Smooth muscle cell (in vitro differentiated cells): ENCODE measurements at regions not wholly inside any gene's neighbourhood (a gene's known extent, or its start where the extent isn't known, plus 50 kb on each side); places are given as distances from the start of the nearest gene placed in this dataset.

Experiments used
- DNase-seq: peaks from one replicate; lab custom pipeline; 2025; ENCODE audit not compliant: unreplicated experiment; lab: John Stamatoyannopoulos, UW
- H2AFZ ChIP-seq: fragments of 200-600 bp; sonication (generic); 2 replicates; pipeline ENCODE4 v1.6.0; 2016; ENCODE audit warnings: antibody characterized with exemption, low read depth, mild to moderate bottlenecking
- H3F3A ChIP-seq: fragments of 200-600 bp; sonication (generic); 2 replicates; pipeline ENCODE4 v1.6.0; 2017; ENCODE audit warnings: antibody characterized with exemption, low read depth
- H3K27ac ChIP-seq: fragments of 200-600 bp; sonication (generic); 2 replicates; pipeline ENCODE4 v1.5.1; 2016; ENCODE audit warnings: low read depth, mild to moderate bottlenecking
- H3K27me3 ChIP-seq: fragments of 200-600 bp; sonication (generic); 2 replicates; pipeline ENCODE4 v1.6.1; 2016; ENCODE audit warnings: low read depth, mild to moderate bottlenecking
- H3K36me3 ChIP-seq: fragments of 200-600 bp; sonication (generic); 2 replicates; pipeline ENCODE4 v1.5.1; 2016; ENCODE audit warnings: low read depth
- H3K4me1 ChIP-seq: fragments of 200-600 bp; sonication (generic); 2 replicates; pipeline ENCODE4 v1.5.1; 2016; ENCODE audit warnings: low read depth
- H3K4me2 ChIP-seq: fragments of 200-600 bp; sonication (generic); 2 replicates; pipeline ENCODE4 v1.6.0; 2016; ENCODE audit warnings: mild to moderate bottlenecking
- H3K4me3 ChIP-seq: fragments of 200-600 bp; sonication (generic); 2 replicates; pipeline ENCODE4 v1.5.1; 2016; ENCODE audit warnings: mild to moderate bottlenecking
- H3K79me2 ChIP-seq: fragments of 200-600 bp; sonication (generic); 2 replicates; pipeline ENCODE4 v1.6.0; 2016; ENCODE audit warnings: low read depth, mild to moderate bottlenecking
- H3K9ac ChIP-seq: fragments of 200-600 bp; sonication (generic); 2 replicates; pipeline ENCODE4 v1.6.0; 2016; ENCODE audit warnings: low read depth
- H3K9me3 ChIP-seq: fragments of 200-600 bp; sonication (generic); replicated peaks from 2 replicates; pipeline ENCODE4 v1.5.1; 2016; ENCODE audit warnings: low read depth
- H4K20me1 ChIP-seq: fragments of 200-600 bp; sonication (generic); 2 replicates; pipeline ENCODE4 v1.6.0; 2016; ENCODE audit warnings: low read depth
- CTCF ChIP-seq: fragments of 200-600 bp; sonication (generic); IDR thresholded peaks from 2 replicates; pipeline ENCODE4 v1.5.1; 2017; ENCODE audit warnings: borderline replicate concordance, mild to moderate bottlenecking, antibody characterized with exemption; ENCODE audit not compliant: insufficient read depth, poor library complexity, severe bottlenecking
- WGBS: methylation state at CpG from one replicate; pipeline ENCODE4 v1.1.7; 2016; ENCODE audit warnings: low lambda C conversion rate; 5-methylcytosine and 5-hydroxymethylcytosine counted together

DNA sequence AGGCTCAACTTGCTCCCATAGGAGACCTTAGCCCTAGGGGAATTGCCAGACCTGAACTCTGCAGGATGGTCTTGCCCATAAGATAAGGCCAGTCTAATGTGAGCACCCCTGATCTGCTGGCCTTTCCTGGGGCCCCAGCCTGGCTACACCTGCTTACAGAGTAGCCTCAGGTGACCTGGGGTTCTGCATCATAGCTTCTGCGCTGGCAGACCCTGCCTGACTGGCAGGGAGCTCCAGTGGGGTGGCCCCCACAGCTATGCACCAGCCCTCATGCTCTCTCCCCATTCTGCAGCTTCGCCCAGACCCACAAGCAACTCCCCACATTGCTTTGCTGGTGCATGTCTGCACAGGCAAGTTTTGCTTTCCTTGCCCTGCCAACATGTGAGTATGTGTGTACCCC is 371.3 kb upstream of the CLEC14A start:
- H3K36me3 ChIP-seq = no peaks in the 10 kb centered on the region
- no peaks in the 10 kb centered on the region for H3K79me2 ChIP-seq
- no peak overlapping the region for H3K4me3 ChIP-seq
- no peak overlapping the region for H2AFZ ChIP-seq
- WGBS = 93% methylated on average over 2 of the region's 2 CpGs
- no peak overlapping the region for H3K4me2 ChIP-seq
- no peaks in the 10 kb centered on the region for H3F3A ChIP-seq
- H3K27me3 ChIP-seq = no peaks in the 10 kb centered on the region
- no peak for DNase-seq
- H4K20me1 ChIP-seq = no peaks in the 10 kb centered on the region
- no peaks in the 10 kb centered on the region for H3K9me3 ChIP-seq
- TF ChIP-seq CTCF = no peak
- H3K4me1 ChIP-seq = no peaks in the 10 kb centered on the region
- no peak overlapping the region for H3K9ac ChIP-seq
- H3K27ac ChIP-seq = no peak overlapping the region

- no peak for DNase-seq
- Histone ChIP-seq H3K27me3 (no peaks in the 10 kb centered on the region), H3K4me1 (no peaks in the 10 kb centered on the region), H3K9me3 (no peaks in the 10 kb centered on the region), H3K9ac (no peak overlapping the region), H3K36me3 (no peaks in the 10 kb centered on the region), H3K79me2 (no peaks in the 10 kb centered on the region), H3F3A (no peaks in the 10 kb centered on the region), H3K4me2 (no peak overlapping the region), H2AFZ (no peak overlapping the region), H4K20me1 (no peaks in the 10 kb centered on the region), H3K27ac (no peak overlapping the region), H3K4me3 (no peak overlapping the region)
- TF ChIP-seq CTCF = no peak
- WGBS = 24% methylated on average over 2 of the region's 2 CpGs
These were observed 367.8 kb upstream of the CLEC14A start for GRCh38 chr14:38623661-38624060.

GRCh38 chr14:38618514-38618913 is 362.6 kb upstream of the CLEC14A start:
- TF ChIP-seq CTCF = no peak
- Histone ChIP-seq H3F3A (no peaks in the 10 kb centered on the region), H3K36me3 (no peaks in the 10 kb centered on the region), H3K4me2 (no peak overlapping the region), H3K27me3 (no peaks in the 10 kb centered on the region), H2AFZ (no peak overlapping the region), H3K4me1 (no peaks in the 10 kb centered on the region), H3K9me3 (no peaks in the 10 kb centered on the region), H3K79me2 (no peaks in the 10 kb centered on the region), H3K4me3 (no peak overlapping the region), H3K9ac (no peak overlapping the region), H3K27ac (no peak overlapping the region), H4K20me1 (no peaks in the 10 kb centered on the region)
- DNase-seq = no peak
- WGBS = 94% methylated on average over 1 of the region's 1 CpG

GRCh38 chr14:38616959-38617358 is 361.1 kb upstream of the CLEC14A start:
- peaks cover 1% of the 10 kb centered on the region for H3K4me1 ChIP-seq
- H3K27me3 ChIP-seq = no peaks in the 10 kb centered on the region
- H3K27ac ChIP-seq = no peak overlapping the region
- no peaks in the 10 kb centered on the region for H3K9me3 ChIP-seq
- no peak overlapping the region for H2AFZ ChIP-seq
- DNase-seq = no peak
- H3K4me3 ChIP-seq = no peak overlapping the region
- no peak overlapping the region for H3K4me2 ChIP-seq
- no peak for TF ChIP-seq CTCF
- H3F3A ChIP-seq = no peaks in the 10 kb centered on the region
- WGBS = 71% methylated on average over 4 of the region's 4 CpGs
- no peaks in the 10 kb centered on the region for H3K36me3 ChIP-seq
- no peaks in the 10 kb centered on the region for H3K79me2 ChIP-seq
- H3K9ac ChIP-seq = no peak overlapping the region
- no peaks in the 10 kb centered on the region for H4K20me1 ChIP-seq
